B cell (primary cell): ENCODE measurements at regions not wholly inside any gene's neighbourhood (a gene's known extent, or its start where the extent isn't known, plus 50 kb on each side); places are given as distances from the start of the nearest gene placed in this dataset.

Experiments
- ATAC-seq: fragments of 200-7000 bp; cut with Tn5 transposase; one replicate; pipeline ENCODE4 v1.10.0; 2021; ENCODE audit warnings: low read depth, mild to moderate bottlenecking, moderate number of reproducible peaks, moderate library complexity
- CTCF ChIA-PET: fragments of 350-600 bp; sonication (Branson Sonifier 250); formaldehyde crosslinking; loops from one replicate; lab custom pipeline; 2021; ENCODE audit warnings: antibody characterized with exemption, inconsistent platforms; lab: Charles Lee
- POLR2A ChIA-PET: fragments of 350-600 bp; sonication (Branson Sonifier 250); formaldehyde crosslinking; loops from one replicate; lab custom pipeline; 2021; ENCODE audit warnings: antibody characterized with exemption; lab: Charles Lee
- DNase-seq: peaks from one replicate; pipeline ENCODE4 v3.0.0; 2013
- H2AFZ ChIP-seq: 2 replicates; pipeline ENCODE4 v1.6.1; 2012; ENCODE audit warnings: mild to moderate bottlenecking, low read depth, low read length; ENCODE audit not compliant: insufficient read depth, poor library complexity, severe bottlenecking
- H3K27ac ChIP-seq, 2 donors: 1 replicate in 1 of 2; 2 replicates in 1 of 2; pipeline ENCODE4 v1.5.1; 2012 to 2013; ENCODE audit warnings: low read length in 2 of 2, mild to moderate bottlenecking in 2 of 2, moderate library complexity in 1 of 2
- H3K27me3 ChIP-seq, 4 experiments: fragments of 200-600 bp in 1 of 4; sonication (generic) in 1 of 4; replicated peaks in 1 of 4; 1 replicate in 2 of 4; 2 replicates in 2 of 4; pipeline versions ENCODE4 v1.6.1 to v1.7.0; 2013 to 2016; ENCODE audit warnings: low read length in 3 of 4, mild to moderate bottlenecking in 2 of 4, mixed read lengths in 1 of 4, moderate library complexity in 1 of 4; ENCODE audit not compliant: insufficient read depth in 4 of 4, control insufficient read depth in 3 of 4; ENCODE audit errors: control extremely low read depth in 1 of 4
- H3K36me3 ChIP-seq, 2 experiments: replicated peaks in 1 of 2; 1 replicate in 1 of 2; 2 replicates in 1 of 2; pipeline versions ENCODE4 v1.6.1 to v1.7.1; 2013; ENCODE audit warnings: low read length in 1 of 2; ENCODE audit not compliant: insufficient read depth in 2 of 2, control insufficient read depth in 1 of 2; ENCODE audit errors: control extremely low read depth in 1 of 2, extremely low read depth in 1 of 2
- H3K4me1 ChIP-seq, 2 donors: fragments of 200-600 bp in 1 of 2; sonication (generic) in 1 of 2; 1 replicate in 1 of 2; 2 replicates in 1 of 2; pipeline versions ENCODE4 v1.5.1 to v1.6.1; 2013 to 2017; ENCODE audit warnings: low read length in 2 of 2; ENCODE audit not compliant: control insufficient read depth in 2 of 2, insufficient read depth in 2 of 2
- H3K4me2 ChIP-seq: replicated peaks from 2 replicates; pipeline ENCODE3; 2012; ENCODE audit warnings: mild to moderate bottlenecking, low read depth, low read length; ENCODE audit not compliant: poor library complexity, severe bottlenecking
- H3K4me3 ChIP-seq, 5 experiments: fragments of 200-600 bp in 1 of 5; sonication (generic) in 1 of 5; 1 replicate in 3 of 5; 2 replicates in 2 of 5; pipeline versions ENCODE4 v1.5.1 to v1.7.0; 2011 to 2016; ENCODE audit warnings: low read length in 4 of 5, mild to moderate bottlenecking in 4 of 5, low read depth in 2 of 5, control low read depth in 1 of 5, moderate library complexity in 1 of 5; ENCODE audit not compliant: insufficient read depth in 1 of 5; ENCODE audit errors: control extremely low read depth in 1 of 5, extremely low read depth in 1 of 5
- H3K79me2 ChIP-seq: fragments of 200-600 bp; sonication (generic); one replicate; pipeline ENCODE4 v1.6.0; 2016; ENCODE audit warnings: low read length; ENCODE audit not compliant: control insufficient read depth, insufficient read depth
- H3K9ac ChIP-seq: fragments of 200-600 bp; sonication (generic); 2 replicates; pipeline ENCODE4 v1.6.1; 2017; ENCODE audit warnings: mild to moderate bottlenecking, low read length, moderate library complexity
- H3K9me3 ChIP-seq, 3 donors: one replicate each; pipeline versions ENCODE4 v1.6.1 to v1.7.1; 2013; ENCODE audit warnings: low read length in 2 of 3; ENCODE audit not compliant: control insufficient read depth in 2 of 3, insufficient read depth in 1 of 3; ENCODE audit errors: control extremely low read depth in 1 of 3
- H4K20me1 ChIP-seq: 2 replicates; pipeline ENCODE4 v1.6.0; 2012; ENCODE audit warnings: mild to moderate bottlenecking, low read length; ENCODE audit not compliant: insufficient read depth, control insufficient read depth, poor library complexity, severe bottlenecking
- H3K27ac Mint-ChIP-seq: one replicate; pipeline ENCODE4 v1.8.0; 2021; ENCODE audit warnings: mixed read lengths
- H3K27me3 Mint-ChIP-seq: one replicate; pipeline ENCODE4 v1.8.0; 2021; ENCODE audit warnings: mixed read lengths
- H3K4me1 Mint-ChIP-seq: one replicate; pipeline ENCODE4 v1.8.0; 2021; ENCODE audit warnings: mixed read lengths
- H3K4me3 Mint-ChIP-seq: one replicate; pipeline ENCODE4 v1.8.0; 2021; ENCODE audit warnings: mixed read lengths
- H3K9me3 Mint-ChIP-seq: one replicate; pipeline ENCODE4 v1.8.0; 2022; ENCODE audit warnings: mixed read lengths; ENCODE audit not compliant: insufficient read depth
- CTCF ChIP-seq: fragments of 200-600 bp; IDR thresholded peaks from one replicate; pipeline ENCODE4 v1.8.0; 2022; ENCODE audit warnings: antibody characterized with exemption, mild to moderate bottlenecking
- EZH2 ChIP-seq: IDR thresholded peaks from 2 replicates; pipeline ENCODE4 v1.6.1; 2012; ENCODE audit warnings: borderline replicate concordance, low read depth, mild to moderate bottlenecking, moderate library complexity, low read length; ENCODE audit not compliant: insufficient read depth, poor library complexity, severe bottlenecking
- WGBS: methylation state at CpG from one replicate; pipeline ENCODE4 v1.1.5; 2013; ENCODE audit warnings: missing lambda C conversion rate; ENCODE audit not compliant: insufficient coverage; 5-methylcytosine and 5-hydroxymethylcytosine counted together
- intact Hi-C: fragments of 100-400 bp; cut with micrococcal nuclease; formaldehyde crosslinking; loops from one replicate; pipeline ENCODE4 v1.10.0; 2022

GRCh38 chr17:72359274-72359673 lies 238.5 kb downstream of the SOX9 start:
- DNase-seq (no peak), ATAC-seq (no peak)
- H3K9me3 Mint-ChIP-seq, result no peaks in the 10 kb centered on the region
- no peak overlapping the region for H3K4me3 Mint-ChIP-seq
- no peaks in the 10 kb centered on the region for H4K20me1 ChIP-seq
- intact Hi-C loops, result no loop called here
- no peak overlapping the region for H3K4me2 ChIP-seq
- no peaks in the 10 kb centered on the region for H3K36me3 ChIP-seq
- H3K4me1 ChIP-seq, result no peaks in the 10 kb centered on the region
- no peak overlapping the region for H3K4me3 ChIP-seq
- no CpG with 5 or more reads among the region's 2 CpGs for WGBS
- peaks cover 4% of the 10 kb centered on the region for H3K27me3 Mint-ChIP-seq
- TF ChIP-seq EZH2 (no peak), CTCF (no peak)
- H3K27ac ChIP-seq, result no peak overlapping the region
- peaks cover 0 to 10% (median 0%) of the 10 kb centered on the region in 3 donors for H3K9me3 ChIP-seq
- H3K4me1 Mint-ChIP-seq, result no peaks in the 10 kb centered on the region
- H3K27ac Mint-ChIP-seq, result no peak overlapping the region
- CTCF ChIA-PET, result no interaction called here
- H3K9ac ChIP-seq, result no peak overlapping the region
- H2AFZ ChIP-seq, result no peak overlapping the region
- H3K27me3 ChIP-seq, result no peaks in the 10 kb centered on the region
- no peaks in the 10 kb centered on the region for H3K79me2 ChIP-seq
- POLR2A ChIA-PET, result no interaction called here

- peaks cover 4% of the 10 kb centered on the region for H3K27me3 Mint-ChIP-seq
- ChIA-PET CTCF (no interaction called here), POLR2A (no interaction called here)
- H3K9ac ChIP-seq, result no peak overlapping the region
- H3K27ac ChIP-seq, result no peak overlapping the region
- 82% methylated on average over 5 of the region's 5 CpGs for WGBS
- no peak overlapping the region for H2AFZ ChIP-seq
- H3K27me3 ChIP-seq, result no peaks in the 10 kb centered on the region
- H3K4me3 Mint-ChIP-seq, result no peak overlapping the region
- DNase-seq (no peak), ATAC-seq (no peak)
- H3K9me3 ChIP-seq, result peaks cover 0 to 10% (median 0%) of the 10 kb centered on the region in 3 donors
- H3K4me3 ChIP-seq, result no peak overlapping the region
- no peak overlapping the region for H3K27ac Mint-ChIP-seq
- H3K4me1 ChIP-seq, result no peaks in the 10 kb centered on the region
- no peaks in the 10 kb centered on the region for H3K9me3 Mint-ChIP-seq
- H3K36me3 ChIP-seq, result no peaks in the 10 kb centered on the region
- intact Hi-C loops, result no loop called here
- no peaks in the 10 kb centered on the region for H4K20me1 ChIP-seq
- no peaks in the 10 kb centered on the region for H3K4me1 Mint-ChIP-seq
- TF ChIP-seq EZH2 (no peak), CTCF (no peak)
- no peaks in the 10 kb centered on the region for H3K79me2 ChIP-seq
- no peak overlapping the region for H3K4me2 ChIP-seq
Observed at GRCh38 chr17:72359811-72360210, 239.0 kb downstream of the SOX9 start.
